ENCODE measurements at regions not wholly inside any gene's neighbourhood (a gene's known extent, or its start where the extent isn't known, plus 50 kb on each side); places are given as distances from the start of the nearest gene placed in this dataset.

DNA sequence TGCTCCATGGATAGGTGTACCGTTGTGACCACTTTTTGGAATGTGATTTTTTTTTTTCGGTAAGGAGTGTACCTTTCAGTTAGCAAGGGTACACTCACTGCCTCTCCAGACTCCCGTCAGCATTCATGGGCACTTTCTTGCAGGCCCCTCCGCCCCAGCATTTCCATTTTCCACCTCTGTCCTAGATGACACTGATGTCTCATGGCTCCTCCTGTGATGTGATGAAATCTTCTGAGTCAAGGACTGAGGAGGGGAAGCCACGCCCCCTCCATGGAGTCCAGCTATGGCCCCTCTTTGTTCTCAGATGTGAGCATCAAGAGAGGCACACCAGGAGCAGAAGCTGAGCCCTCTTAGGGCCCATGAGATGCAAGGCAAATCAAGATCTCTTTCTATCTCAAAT is 61.8 kb downstream of the CTSL start:
- TF ChIP-seq, protein P1, sequence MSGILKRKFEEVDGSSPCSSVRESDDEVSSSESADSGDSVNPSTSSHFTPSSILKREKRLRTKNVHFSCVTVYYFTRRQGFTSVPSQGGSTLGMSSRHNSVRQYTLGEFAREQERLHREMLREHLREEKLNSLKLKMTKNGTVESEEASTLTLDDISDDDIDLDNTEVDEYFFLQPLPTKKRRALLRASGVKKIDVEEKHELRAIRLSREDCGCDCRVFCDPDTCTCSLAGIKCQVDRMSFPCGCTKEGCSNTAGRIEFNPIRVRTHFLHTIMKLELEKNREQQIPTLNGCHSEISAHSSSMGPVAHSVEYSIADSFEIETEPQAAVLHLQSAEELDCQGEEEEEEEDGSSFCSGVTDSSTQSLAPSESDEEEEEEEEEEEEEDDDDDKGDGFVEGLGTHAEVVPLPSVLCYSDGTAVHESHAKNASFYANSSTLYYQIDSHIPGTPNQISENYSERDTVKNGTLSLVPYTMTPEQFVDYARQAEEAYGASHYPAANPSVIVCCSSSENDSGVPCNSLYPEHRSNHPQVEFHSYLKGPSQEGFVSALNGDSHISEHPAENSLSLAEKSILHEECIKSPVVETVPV (CRISPR knock-in tag; IDR thresholded peaks at IDR 0.05) = no peak
- TF ChIP-seq SNAI2 (CRISPR knock-in tag; IDR thresholded peaks at IDR 0.05) = no peak
- no peak for TF ChIP-seq ZNF8 (CRISPR knock-in tag; IDR thresholded peaks at IDR 0.05)
- TF ChIP-seq, protein P2, sequence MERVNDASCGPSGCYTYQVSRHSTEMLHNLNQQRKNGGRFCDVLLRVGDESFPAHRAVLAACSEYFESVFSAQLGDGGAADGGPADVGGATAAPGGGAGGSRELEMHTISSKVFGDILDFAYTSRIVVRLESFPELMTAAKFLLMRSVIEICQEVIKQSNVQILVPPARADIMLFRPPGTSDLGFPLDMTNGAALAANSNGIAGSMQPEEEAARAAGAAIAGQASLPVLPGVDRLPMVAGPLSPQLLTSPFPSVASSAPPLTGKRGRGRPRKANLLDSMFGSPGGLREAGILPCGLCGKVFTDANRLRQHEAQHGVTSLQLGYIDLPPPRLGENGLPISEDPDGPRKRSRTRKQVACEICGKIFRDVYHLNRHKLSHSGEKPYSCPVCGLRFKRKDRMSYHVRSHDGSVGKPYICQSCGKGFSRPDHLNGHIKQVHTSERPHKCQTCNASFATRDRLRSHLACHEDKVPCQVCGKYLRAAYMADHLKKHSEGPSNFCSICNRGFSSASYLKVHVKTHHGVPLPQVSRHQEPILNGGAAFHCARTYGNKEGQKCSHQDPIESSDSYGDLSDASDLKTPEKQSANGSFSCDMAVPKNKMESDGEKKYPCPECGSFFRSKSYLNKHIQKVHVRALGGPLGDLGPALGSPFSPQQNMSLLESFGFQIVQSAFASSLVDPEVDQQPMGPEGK (CRISPR knock-in tag; IDR thresholded peaks at IDR 0.05; ENCODE audit: borderline replicate concordance) = no peak
- no peak for TF ChIP-seq ZNF70 (CRISPR knock-in tag; IDR thresholded peaks at IDR 0.05)
- TF ChIP-seq CSDC2 (CRISPR knock-in tag; IDR thresholded peaks at IDR 0.05) = no peak

Data from SK-N-SH treated with all-trans-retinoic acid at 6 μM for 48 hours (cell line).